ENCODE measurements at regions not wholly inside any gene's neighbourhood (a gene's known extent, or its start where the extent isn't known, plus 50 kb on each side); places are given as distances from the start of the nearest gene placed in this dataset.

GRCh38 chr2:137910641-137911040 is 53.6 kb upstream of the HNMT start:
- TF ChIP-seq EZH2 (IDR thresholded peaks at IDR 0.05; ENCODE audit: low read depth) = no peak
- TF ChIP-seq, protein P1, sequence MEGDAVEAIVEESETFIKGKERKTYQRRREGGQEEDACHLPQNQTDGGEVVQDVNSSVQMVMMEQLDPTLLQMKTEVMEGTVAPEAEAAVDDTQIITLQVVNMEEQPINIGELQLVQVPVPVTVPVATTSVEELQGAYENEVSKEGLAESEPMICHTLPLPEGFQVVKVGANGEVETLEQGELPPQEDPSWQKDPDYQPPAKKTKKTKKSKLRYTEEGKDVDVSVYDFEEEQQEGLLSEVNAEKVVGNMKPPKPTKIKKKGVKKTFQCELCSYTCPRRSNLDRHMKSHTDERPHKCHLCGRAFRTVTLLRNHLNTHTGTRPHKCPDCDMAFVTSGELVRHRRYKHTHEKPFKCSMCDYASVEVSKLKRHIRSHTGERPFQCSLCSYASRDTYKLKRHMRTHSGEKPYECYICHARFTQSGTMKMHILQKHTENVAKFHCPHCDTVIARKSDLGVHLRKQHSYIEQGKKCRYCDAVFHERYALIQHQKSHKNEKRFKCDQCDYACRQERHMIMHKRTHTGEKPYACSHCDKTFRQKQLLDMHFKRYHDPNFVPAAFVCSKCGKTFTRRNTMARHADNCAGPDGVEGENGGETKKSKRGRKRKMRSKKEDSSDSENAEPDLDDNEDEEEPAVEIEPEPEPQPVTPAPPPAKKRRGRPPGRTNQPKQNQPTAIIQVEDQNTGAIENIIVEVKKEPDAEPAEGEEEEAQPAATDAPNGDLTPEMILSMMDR (conservative IDR thresholded peaks at IDR 0.05) = peak; percentile 81
